Activated CD8-positive, alpha-beta T cell treated with anti-CD3 and anti-CD28 coated beads for 36 hours (primary cell): ENCODE measurements at regions not wholly inside any gene's neighbourhood (a gene's known extent, or its start where the extent isn't known, plus 50 kb on each side); places are given as distances from the start of the nearest gene placed in this dataset.
"Not testable (repeated sequence)": the region's sequence is repeated elsewhere in the genome, so short reads cannot be mapped to it uniquely, and the experiment has no call there.

Source experiments
- ATAC-seq: fragments of 200-7000 bp; cut with Tn5 transposase; one replicate; pipeline ENCODE4 v1.10.0; 2021; ENCODE audit warnings: mild to moderate bottlenecking, moderate library complexity
- CTCF ChIA-PET: fragments of 350-600 bp; sonication (Branson Sonifier 250); formaldehyde crosslinking; loops from one replicate; lab custom pipeline; 2021; ENCODE audit warnings: antibody characterized with exemption; lab: Charles Lee
- POLR2A ChIA-PET: fragments of 350-600 bp; sonication (Branson Sonifier 250); formaldehyde crosslinking; loops from one replicate; lab custom pipeline; 2021; ENCODE audit warnings: antibody characterized with exemption; lab: Charles Lee
- DNase-seq: peaks from one replicate; pipeline ENCODE4 v3.0.0-alpha.2; 2020
- H3K27ac Mint-ChIP-seq: one replicate; pipeline ENCODE4 v1.8.0; 2021; ENCODE audit warnings: mild to moderate bottlenecking, mixed read lengths
- H3K27me3 Mint-ChIP-seq: one replicate; pipeline ENCODE4 v1.8.0; 2021; ENCODE audit warnings: mixed read lengths
- H3K36me3 Mint-ChIP-seq: one replicate; pipeline ENCODE4 v1.8.0; 2021; ENCODE audit warnings: low read depth, mixed read lengths
- H3K4me1 Mint-ChIP-seq: one replicate; pipeline ENCODE4 v1.8.0; 2021; ENCODE audit warnings: low read depth, mixed read lengths
- H3K4me3 Mint-ChIP-seq: one replicate; pipeline ENCODE4 v1.8.0; 2021; ENCODE audit warnings: mild to moderate bottlenecking, moderate library complexity, mixed read lengths
- H3K9me3 Mint-ChIP-seq: one replicate; pipeline ENCODE4 v1.8.0; 2021; ENCODE audit warnings: mixed read lengths
- intact Hi-C: fragments of 100-400 bp; cut with micrococcal nuclease; formaldehyde crosslinking; loops from one replicate; pipeline ENCODE4 v1.10.0; 2022
- TF ChIP-seq, protein P1 (sequence below): fragments of 200-600 bp; IDR thresholded peaks from one replicate; pipeline ENCODE4 v1.8.0; 2022; ENCODE audit warnings: antibody characterized with exemption, mild to moderate bottlenecking

DNA sequence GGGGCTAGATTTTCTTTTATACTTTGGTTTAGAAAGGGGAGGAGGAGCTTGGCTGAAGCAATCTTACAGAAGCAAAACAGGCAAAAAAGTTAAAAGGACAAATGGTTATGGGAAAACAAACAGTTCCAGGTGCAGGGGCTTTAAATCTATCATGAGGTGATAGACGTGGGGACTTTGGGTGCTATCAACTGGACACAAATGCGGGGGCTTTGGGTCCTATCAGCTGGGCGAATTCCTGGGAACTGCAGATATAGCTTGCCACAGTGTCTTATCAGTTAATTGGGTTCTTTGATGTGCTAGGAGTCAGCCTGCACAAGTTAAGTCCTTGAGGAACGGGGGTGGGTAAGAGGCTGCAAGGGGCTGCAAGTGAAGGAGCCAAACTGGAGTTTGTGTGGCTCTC, 260.6 kb downstream of the TUBA3C start:
- no peak for ATAC-seq
- H3K4me3 Mint-ChIP-seq: no peak overlapping the region

DNA sequence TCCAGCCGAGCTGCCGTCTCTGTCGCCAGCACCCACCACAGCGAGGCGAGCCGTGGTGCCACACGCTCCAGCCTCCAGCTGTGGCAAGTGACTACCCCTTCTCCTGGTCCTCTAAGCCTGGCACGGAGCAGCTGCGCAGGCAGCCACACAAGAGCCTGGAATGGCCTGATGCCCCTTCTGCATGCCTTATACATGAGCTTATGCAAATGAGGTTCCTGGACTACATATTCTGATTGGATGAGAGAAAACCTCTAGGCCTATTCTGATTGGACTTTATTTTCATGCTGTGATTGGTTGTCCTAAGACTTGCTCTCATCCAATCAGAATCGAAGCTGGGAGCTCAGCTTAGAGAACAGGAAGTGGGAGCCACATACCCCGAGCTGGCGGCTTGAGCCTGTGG, 276.5 kb downstream of the TUBA3C start:
- DNase-seq, H3K4me1 Mint-ChIP-seq, CTCF ChIA-PET, intact Hi-C loops, H3K4me3 Mint-ChIP-seq, ATAC-seq, H3K36me3 Mint-ChIP-seq, POLR2A ChIA-PET, H3K27ac Mint-ChIP-seq, H3K27me3 Mint-ChIP-seq, H3K9me3 Mint-ChIP-seq: not testable (repeated sequence)

More for the DNA sequence above, 260.6 kb downstream of the TUBA3C start:
- no peak for DNase-seq
- Mint-ChIP-seq H3K27me3 (no peaks in the 10 kb centered on the region), H3K27ac (no peak overlapping the region), H3K9me3 (no peaks in the 10 kb centered on the region), H3K4me1 (no peaks in the 10 kb centered on the region), H3K36me3 (no peaks in the 10 kb centered on the region)
- POLR2A ChIA-PET: no interaction called here
- TF ChIP-seq, protein P1, sequence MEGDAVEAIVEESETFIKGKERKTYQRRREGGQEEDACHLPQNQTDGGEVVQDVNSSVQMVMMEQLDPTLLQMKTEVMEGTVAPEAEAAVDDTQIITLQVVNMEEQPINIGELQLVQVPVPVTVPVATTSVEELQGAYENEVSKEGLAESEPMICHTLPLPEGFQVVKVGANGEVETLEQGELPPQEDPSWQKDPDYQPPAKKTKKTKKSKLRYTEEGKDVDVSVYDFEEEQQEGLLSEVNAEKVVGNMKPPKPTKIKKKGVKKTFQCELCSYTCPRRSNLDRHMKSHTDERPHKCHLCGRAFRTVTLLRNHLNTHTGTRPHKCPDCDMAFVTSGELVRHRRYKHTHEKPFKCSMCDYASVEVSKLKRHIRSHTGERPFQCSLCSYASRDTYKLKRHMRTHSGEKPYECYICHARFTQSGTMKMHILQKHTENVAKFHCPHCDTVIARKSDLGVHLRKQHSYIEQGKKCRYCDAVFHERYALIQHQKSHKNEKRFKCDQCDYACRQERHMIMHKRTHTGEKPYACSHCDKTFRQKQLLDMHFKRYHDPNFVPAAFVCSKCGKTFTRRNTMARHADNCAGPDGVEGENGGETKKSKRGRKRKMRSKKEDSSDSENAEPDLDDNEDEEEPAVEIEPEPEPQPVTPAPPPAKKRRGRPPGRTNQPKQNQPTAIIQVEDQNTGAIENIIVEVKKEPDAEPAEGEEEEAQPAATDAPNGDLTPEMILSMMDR: no peak
- intact Hi-C loops: no loop called here
- CTCF ChIA-PET: no interaction called here

DNA sequence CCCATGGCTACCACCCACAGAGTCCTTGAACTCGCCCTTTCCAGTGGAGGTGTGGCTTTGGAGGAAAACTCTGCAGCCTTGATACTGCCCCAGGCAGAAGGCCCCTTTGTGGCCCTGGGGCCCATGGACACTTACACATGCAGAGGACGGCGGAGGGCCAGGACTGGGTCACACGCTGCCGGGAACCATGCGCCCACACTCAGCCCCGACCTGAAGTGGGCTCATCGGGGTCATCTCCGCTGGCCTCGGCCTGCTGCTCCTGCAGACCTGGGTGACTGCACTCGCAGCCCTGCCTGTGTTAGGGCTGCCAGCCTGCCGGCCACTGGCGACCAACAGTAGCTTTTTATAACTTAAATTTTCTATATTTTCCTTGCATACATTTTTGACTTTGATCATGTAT, 286.2 kb downstream of the TUBA3C start:
- intact Hi-C loops, POLR2A ChIA-PET, ATAC-seq, H3K4me1 Mint-ChIP-seq, H3K4me3 Mint-ChIP-seq, CTCF ChIA-PET, H3K9me3 Mint-ChIP-seq, H3K27ac Mint-ChIP-seq, H3K36me3 Mint-ChIP-seq, H3K27me3 Mint-ChIP-seq, DNase-seq: not testable (repeated sequence)

DNA sequence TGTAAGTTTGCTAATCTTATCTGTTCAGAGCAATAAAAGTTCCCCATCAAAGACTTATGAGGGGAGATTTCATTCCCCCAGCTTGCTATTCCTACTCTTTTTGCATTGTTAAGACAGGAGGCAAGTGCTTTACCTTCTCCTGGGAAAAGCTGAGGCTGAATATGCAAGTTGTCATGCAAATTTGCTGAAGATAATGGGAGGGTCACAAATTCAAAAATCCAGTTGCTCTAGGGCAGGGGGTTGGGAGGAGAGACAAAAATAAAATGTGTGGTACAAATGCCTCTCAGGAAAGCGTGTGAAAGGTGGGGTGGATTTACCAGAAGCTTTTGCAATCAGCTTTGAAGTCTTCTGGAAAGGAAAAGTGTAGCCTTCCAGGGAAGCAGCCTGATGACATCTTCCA, 290.4 kb downstream of the TUBA3C start:
- H3K9me3 Mint-ChIP-seq, CTCF ChIA-PET, intact Hi-C loops, ATAC-seq, POLR2A ChIA-PET, H3K27me3 Mint-ChIP-seq, H3K4me3 Mint-ChIP-seq, H3K4me1 Mint-ChIP-seq, DNase-seq, H3K36me3 Mint-ChIP-seq, H3K27ac Mint-ChIP-seq: not testable (repeated sequence)

- H3K36me3 Mint-ChIP-seq, intact Hi-C loops, H3K4me3 Mint-ChIP-seq, POLR2A ChIA-PET, DNase-seq, H3K4me1 Mint-ChIP-seq, ATAC-seq, H3K9me3 Mint-ChIP-seq, CTCF ChIA-PET, H3K27ac Mint-ChIP-seq, H3K27me3 Mint-ChIP-seq: not testable (repeated sequence)
These were observed 306.5 kb downstream of the TUBA3C start for GRCh38 chr13:18874875-18875789.

DNA sequence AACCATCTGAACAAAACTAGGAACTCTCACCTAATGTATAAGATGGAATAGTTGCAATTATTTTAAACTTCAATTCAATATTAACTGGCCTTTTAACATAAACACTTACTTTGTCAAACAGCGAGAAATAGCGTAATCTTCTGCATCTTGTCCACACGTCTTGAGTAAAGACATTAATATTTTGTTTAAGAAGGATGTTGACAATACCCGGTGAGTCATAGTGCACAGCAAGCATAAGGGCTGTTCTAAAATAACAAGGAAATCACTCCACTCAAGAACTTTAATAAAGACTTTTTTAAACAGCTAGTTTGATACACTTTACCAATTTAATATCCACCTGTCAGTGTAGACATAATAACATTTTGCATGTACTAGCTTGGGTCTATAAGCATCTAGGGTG, 311.1 kb downstream of the TUBA3C start:
- DNase-seq, H3K27ac Mint-ChIP-seq, H3K4me3 Mint-ChIP-seq, ATAC-seq, POLR2A ChIA-PET, H3K36me3 Mint-ChIP-seq, H3K9me3 Mint-ChIP-seq, H3K4me1 Mint-ChIP-seq, intact Hi-C loops, H3K27me3 Mint-ChIP-seq, CTCF ChIA-PET: not testable (repeated sequence)

DNA sequence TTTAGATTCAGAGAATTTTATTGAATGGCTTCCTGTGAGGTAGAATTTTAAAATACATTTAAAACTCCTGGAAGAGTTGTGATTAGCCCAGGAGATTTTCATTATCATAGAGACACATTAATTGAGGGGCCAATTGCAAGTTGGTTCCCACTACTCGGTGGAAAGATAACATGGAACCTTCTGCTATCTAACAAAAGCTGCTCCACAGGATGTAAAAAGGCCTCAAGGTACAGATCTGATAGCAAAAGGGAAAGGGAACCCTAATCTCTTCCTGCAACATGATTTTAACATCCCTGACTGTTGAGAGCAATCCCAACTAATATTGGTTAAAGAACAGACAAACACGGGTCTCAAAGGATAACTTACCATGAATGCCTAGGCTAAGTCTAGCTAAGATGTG, 312.3 kb downstream of the TUBA3C start:
- CTCF ChIA-PET, POLR2A ChIA-PET, DNase-seq, H3K4me1 Mint-ChIP-seq, H3K4me3 Mint-ChIP-seq, H3K27ac Mint-ChIP-seq, intact Hi-C loops, H3K27me3 Mint-ChIP-seq, H3K9me3 Mint-ChIP-seq, ATAC-seq, H3K36me3 Mint-ChIP-seq: not testable (repeated sequence)

GRCh38 chr13:18837986-18838629, 343.5 kb downstream of the TUBA3C start:
- H3K4me3 Mint-ChIP-seq, H3K9me3 Mint-ChIP-seq, H3K36me3 Mint-ChIP-seq, ATAC-seq, POLR2A ChIA-PET, CTCF ChIA-PET, DNase-seq, H3K4me1 Mint-ChIP-seq, H3K27me3 Mint-ChIP-seq, H3K27ac Mint-ChIP-seq, intact Hi-C loops: not testable (repeated sequence)

- POLR2A ChIA-PET, H3K9me3 Mint-ChIP-seq, DNase-seq, H3K27ac Mint-ChIP-seq, H3K4me1 Mint-ChIP-seq, H3K4me3 Mint-ChIP-seq, H3K36me3 Mint-ChIP-seq, intact Hi-C loops, CTCF ChIA-PET, H3K27me3 Mint-ChIP-seq, ATAC-seq: not testable (repeated sequence)
These were observed 344.4 kb downstream of the TUBA3C start for GRCh38 chr13:18837179-18837745.

GRCh38 chr13:18836371-18837178, 345.0 kb downstream of the TUBA3C start:
- intact Hi-C loops, H3K27ac Mint-ChIP-seq, H3K4me1 Mint-ChIP-seq, H3K36me3 Mint-ChIP-seq, ATAC-seq, H3K4me3 Mint-ChIP-seq, POLR2A ChIA-PET, H3K27me3 Mint-ChIP-seq, DNase-seq, CTCF ChIA-PET, H3K9me3 Mint-ChIP-seq: not testable (repeated sequence)
